HG03025 (cell line): ENCODE measurements at regions not wholly inside any gene's neighbourhood (a gene's known extent, or its start where the extent isn't known, plus 50 kb on each side); places are given as distances from the start of the nearest gene placed in this dataset.
"Not testable (repeated sequence)": the region's sequence is repeated elsewhere in the genome, so short reads cannot be mapped to it uniquely, and the experiment has no call there.

Experiments
- ATAC-seq: cut with Tn5 transposase; IDR thresholded peaks from one replicate; pipeline ENCODE4 v1.9.1; 2021; ENCODE audit warnings: mild to moderate bottlenecking, moderate library complexity; ENCODE audit not compliant: unreplicated experiment, low FRiP score

- no peak for ATAC-seq
Measured at GRCh38 chr12:72839696-72840095, 567.5 kb downstream of the TRHDE start.

GRCh38 chr12:72863671-72864070 lies 591.5 kb downstream of the TRHDE start:
- ATAC-seq: no peak

DNA sequence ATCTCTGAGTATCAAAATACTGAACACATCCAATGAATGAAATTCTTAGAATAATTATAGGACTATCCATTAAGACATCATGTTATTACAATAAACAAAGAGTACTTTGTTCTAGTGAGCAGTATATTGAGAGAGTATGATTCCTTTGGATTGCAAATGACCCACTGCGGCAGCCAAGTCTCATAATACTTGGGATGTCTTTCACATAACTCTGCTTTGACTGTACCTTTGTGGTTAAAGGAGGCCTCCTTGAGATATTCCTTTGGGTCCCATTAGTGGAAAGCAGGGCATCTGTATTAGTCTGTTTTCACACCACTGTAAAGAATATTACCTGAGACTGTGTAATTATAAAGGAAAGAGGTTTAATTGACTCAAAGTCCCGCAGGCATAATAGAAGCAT lies 593.8 kb downstream of the TRHDE start:
- ATAC-seq: no peak

DNA sequence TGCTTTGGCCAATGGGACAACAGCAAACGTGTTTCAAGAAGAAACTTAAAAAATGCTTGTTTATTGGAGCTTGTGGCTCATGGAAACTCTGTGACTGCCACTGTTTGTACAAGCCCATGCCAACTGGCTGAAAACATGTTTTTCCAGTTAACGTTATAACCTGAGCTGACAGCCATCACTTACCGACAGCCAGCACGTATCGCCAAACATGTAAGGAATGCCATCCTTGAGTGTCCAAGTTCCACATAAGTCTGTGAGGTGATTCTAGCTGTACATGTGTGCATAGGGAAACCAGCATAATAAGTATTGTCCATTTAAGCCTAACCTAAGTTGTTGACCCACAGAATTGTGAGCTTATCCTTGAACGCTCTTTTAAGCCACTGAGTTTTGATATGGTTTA lies 596.9 kb downstream of the TRHDE start:
- no peak for ATAC-seq

DNA sequence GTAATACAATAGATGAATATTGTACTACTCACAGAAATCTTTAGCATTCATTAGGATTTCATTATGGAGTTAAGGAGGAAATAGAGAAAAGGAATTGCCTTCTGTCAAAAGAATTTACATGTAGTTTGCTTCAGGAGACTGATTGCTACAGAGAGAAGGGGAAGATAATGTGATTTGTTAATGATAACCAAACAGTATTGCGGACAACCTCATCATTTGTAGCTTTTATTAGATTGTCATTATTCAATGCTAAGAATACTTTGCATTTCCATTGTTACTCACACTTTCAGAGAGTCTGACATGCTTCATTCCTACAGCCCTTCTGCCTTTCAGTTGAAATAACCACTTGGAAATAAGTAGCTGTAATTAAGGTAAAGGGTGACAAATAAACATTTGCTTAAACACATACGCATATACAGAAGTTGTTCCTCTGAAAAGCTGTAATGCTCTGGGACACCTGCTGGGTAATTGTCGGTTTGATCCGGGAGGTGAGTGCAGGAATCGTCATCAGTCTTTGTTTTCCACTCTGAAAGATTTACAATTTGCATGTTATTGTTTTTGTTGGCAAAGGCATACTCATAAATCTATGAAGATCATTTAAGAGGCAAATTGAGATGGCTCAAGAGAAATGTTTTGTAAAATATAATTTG lies 600.2 kb downstream of the TRHDE start:
- ATAC-seq: no peak

- no peak for ATAC-seq
Measured at GRCh38 chr12:72872996-72873395, 600.8 kb downstream of the TRHDE start.

- no peak for ATAC-seq
Measured at GRCh38 chr12:72876092-72876491, 603.9 kb downstream of the TRHDE start.

GRCh38 chr12:72888693-72889092 lies 616.5 kb downstream of the TRHDE start:
- no peak for ATAC-seq

DNA sequence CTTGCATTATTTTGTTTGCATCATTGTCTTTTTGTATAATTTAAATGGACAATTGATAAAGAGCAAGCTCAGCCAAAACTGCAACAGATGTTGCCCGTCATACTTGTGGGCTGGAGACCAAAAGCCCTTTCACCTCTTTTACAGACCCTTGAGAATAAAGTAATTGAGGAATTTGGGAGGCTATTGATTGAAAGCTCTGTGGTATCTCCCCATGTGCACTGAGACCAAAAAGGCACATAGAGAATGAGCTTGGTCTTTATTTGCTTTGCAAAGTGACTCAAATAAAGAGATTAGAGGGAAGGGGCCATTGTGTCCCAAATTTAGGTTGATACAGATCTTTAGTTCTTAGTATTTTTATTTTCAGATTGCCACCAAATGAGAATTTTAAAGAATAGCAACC lies 617.6 kb downstream of the TRHDE start:
- ATAC-seq: no peak

- no peak for ATAC-seq
Measured at GRCh38 chr12:72901685-72902084, 629.5 kb downstream of the TRHDE start.

- no peak for ATAC-seq
Measured at GRCh38 chr12:72925716-72926115, 653.5 kb downstream of the TRHDE start.

DNA sequence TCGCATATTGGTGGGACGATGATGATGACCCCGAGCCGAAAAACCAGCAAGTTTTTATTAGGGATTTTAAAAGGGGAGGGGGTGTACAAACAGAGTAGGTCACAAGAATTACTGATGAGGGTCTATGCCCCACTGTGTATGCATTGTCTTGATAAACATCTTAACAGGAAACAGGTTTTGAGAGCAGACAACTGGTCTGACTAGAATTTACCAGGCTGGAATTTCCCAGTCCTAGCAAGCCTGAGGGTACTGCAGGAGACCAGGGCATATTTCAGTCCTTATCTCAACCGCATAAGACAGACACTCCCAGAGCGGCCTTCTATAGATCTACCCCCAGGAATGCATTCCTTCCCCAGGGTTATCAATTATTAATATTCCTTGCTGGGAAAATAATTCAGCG lies 659.7 kb downstream of the TRHDE start:
- ATAC-seq: not testable (repeated sequence)

GRCh38 chr12:72937486-72937885 lies 665.3 kb downstream of the TRHDE start:
- no peak for ATAC-seq

DNA sequence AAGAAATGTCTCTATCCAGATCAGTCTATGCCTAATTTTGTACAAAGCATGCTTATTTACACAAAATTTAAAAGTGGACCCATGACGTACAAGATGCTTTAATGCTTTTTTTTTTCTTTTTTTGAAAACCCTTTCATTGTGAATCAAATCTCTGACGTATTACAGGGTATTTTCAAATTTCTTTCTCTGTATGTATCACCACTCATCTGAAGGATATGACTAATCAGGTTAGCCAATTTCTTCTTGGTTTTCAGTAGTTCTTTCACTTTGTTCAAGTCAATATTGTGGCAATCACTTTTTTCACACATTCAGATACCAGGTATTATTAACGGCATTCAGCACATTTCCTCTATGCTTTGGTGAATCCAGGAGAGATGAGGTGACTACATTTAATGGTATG lies 685.3 kb downstream of the TRHDE start:
- ATAC-seq: no peak

DNA sequence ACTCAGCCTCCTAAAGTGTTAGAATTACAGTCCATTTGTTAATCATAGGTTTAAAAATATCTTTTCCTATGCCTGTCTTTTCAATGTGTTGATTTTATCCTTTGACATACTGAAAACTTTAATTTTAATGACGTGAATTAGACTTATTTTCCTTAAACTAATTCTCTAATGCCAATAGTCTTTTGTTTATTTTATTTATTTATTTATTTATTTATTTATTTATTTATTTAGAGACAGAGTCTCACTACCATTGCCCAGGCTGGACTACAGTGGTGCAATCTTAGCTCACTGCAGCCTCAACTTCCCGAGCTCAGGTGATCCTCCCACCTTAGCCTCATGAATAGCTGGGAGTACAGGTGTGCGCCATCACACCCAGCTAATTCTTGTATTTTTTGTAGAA lies 694.5 kb downstream of the TRHDE start:
- no peak for ATAC-seq

DNA sequence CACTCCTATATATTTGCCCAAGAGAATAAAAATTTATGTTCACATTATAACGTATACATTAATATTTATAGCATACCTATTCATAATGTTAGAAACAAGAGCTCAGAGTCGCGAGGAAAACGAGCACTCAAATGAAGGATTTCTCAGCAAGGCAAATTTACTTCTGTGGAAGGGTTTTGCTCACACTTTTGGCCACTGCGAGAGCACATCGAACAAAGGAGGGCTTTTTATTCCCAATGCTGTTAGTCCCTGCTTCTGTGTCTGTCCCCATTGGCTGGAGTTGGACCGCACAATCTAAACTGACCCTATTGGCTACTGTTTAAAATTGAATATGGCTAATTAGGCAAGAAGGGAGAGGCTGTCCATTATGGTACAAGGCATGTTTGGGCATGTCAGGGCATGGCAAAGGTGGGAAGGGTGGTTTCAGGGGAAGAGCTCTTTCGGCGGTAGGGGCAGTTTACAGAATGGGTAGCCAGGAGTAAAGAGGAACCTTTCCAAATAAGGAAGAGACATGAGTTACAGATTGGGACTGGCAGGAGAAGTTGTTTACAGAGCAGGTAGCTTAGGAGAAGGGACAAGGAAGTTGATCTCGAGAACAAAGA lies 702.9 kb downstream of the TRHDE start:
- ATAC-seq: no peak

GRCh38 chr12:72978999-72979398 lies 706.8 kb downstream of the TRHDE start:
- ATAC-seq: no peak

GRCh38 chr12:72982356-72982755 lies 710.2 kb downstream of the TRHDE start:
- ATAC-seq: no peak

- no peak for ATAC-seq
Measured at GRCh38 chr12:72986963-72987362, 714.8 kb downstream of the TRHDE start.

DNA sequence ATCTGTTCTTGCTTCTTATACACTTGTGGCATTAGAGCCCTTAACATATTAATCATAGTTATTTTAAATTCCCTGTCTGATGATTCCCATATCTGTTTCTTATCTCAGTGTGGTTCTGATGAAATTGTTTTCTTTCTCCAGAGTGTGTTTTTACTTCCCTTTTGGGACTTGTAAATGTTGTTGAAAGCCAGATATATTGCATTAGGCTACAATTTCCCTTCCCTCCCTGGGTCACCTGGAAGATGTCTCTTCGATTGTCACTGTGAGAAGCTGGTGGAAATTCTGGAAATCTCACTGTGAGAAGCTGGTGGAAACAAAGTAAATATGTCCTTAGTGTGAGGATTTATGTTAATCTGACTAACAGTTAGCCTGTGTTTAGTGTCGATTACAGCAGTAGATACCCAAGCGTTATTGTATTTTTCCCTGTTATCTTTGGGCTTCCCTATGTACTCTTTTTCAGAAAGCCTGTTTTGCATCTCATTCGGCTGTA lies 717.3 kb downstream of the TRHDE start:
- ATAC-seq: no peak

GRCh38 chr12:72995029-72995428 lies 722.9 kb downstream of the TRHDE start:
- not testable (repeated sequence) for ATAC-seq

DNA sequence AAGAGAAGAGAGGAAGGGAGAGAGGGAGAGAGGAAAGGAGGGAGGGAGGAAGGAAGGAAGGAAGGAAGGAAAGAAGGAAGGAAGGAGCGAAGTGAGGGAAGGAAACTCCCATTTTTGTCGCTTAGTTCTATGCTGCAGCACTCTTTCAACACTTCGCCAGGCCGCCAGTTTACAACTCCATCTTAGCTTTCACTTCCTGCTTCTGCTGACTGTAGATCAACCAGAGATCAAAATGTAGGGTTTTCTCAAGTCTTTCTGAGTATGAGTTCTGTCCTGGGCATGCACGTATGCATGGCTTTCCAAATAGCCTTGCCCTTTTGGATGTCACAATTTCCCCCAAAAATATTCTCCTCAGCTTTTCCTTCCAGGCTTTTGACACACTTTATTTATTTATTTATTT lies 723.4 kb downstream of the TRHDE start:
- no peak for ATAC-seq
